ENCODE measurements at regions not wholly inside any gene's neighbourhood (a gene's known extent, or its start where the extent isn't known, plus 50 kb on each side); places are given as distances from the start of the nearest gene placed in this dataset.

DNA sequence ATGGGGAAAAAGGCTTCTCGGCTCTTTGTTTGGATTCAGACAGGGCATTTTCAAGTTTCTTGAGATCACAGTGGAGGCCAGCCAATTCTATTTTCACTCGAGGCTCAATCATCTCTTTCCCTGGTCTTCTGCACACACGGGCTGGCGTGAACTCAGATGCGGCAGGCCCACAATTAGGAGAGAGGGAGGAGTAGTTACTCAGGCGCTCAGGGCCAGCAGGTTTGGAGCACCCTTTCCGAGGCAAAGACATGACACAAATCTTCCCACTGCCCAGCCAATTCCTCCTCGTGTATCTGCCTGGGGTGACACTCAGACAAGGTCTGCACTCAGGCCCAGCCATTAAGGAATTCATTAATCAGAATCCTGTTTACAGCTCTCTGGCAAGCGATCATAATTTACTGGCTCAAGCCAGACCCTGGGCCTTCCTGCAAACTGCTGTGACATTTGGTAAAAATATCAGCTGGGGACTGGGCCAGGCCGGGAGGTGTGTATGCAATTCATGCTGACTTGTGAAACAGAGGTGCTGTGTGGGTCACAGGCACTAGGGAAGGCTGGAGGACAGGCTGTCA lies 68.1 kb upstream of the TLE3 start:
- Histone ChIP-seq H3K36me3 (ENCODE audit: control insufficient read depth, insufficient read depth, low read length) (no peaks in the 10 kb centered on the region), H3K9me3 (ENCODE audit: control insufficient read depth, insufficient read depth, low read depth, low read length) (no peaks in the 10 kb centered on the region), H3K4me1 (ENCODE audit: control insufficient read depth, extremely low read depth, insufficient read depth, low read length) (peaks cover 2% of the 10 kb centered on the region), H4K20me1 (ENCODE audit: control insufficient read depth, extremely low read depth, insufficient read depth, low read length) (no peaks in the 10 kb centered on the region), H3K4me2 (ENCODE audit: extremely low read depth, insufficient read depth, low read length) (no peak overlapping the region), H3K27me3 (ENCODE audit: control insufficient read depth, insufficient read depth, low read length) (peaks cover 2% of the 10 kb centered on the region), H3K4me3 (replicated peaks in 1 of 4; ENCODE audit: control extremely low read depth in 1 of 4, insufficient read depth in 1 of 4, low read depth in 3 of 4, low read length in 4 of 4) (no peak overlapping the region), H2AFZ (ENCODE audit: low read length) (no peak overlapping the region), H3K9ac (ENCODE audit: insufficient read depth, low read length) (no peak overlapping the region), H3K79me2 (ENCODE audit: control insufficient read depth, insufficient read depth, low read length) (no peaks in the 10 kb centered on the region), H3K27ac (ENCODE audit: insufficient read depth, low read length) (no peak overlapping the region)
- TF ChIP-seq EZH2 (IDR thresholded peaks at IDR 0.05; ENCODE audit: low read length, missing control alignments) (no peak), CTCF (conservative IDR thresholded peaks at IDR 0.05 in 1 of 2, IDR thresholded peaks at IDR 0.05 in 1 of 2; ENCODE audit: low read depth in 1 of 2, low read length in 2 of 2) (no peak)
- DNase-seq (ENCODE audit: low read depth in 2 of 2), result peak; percentile 15 to 44

DNA sequence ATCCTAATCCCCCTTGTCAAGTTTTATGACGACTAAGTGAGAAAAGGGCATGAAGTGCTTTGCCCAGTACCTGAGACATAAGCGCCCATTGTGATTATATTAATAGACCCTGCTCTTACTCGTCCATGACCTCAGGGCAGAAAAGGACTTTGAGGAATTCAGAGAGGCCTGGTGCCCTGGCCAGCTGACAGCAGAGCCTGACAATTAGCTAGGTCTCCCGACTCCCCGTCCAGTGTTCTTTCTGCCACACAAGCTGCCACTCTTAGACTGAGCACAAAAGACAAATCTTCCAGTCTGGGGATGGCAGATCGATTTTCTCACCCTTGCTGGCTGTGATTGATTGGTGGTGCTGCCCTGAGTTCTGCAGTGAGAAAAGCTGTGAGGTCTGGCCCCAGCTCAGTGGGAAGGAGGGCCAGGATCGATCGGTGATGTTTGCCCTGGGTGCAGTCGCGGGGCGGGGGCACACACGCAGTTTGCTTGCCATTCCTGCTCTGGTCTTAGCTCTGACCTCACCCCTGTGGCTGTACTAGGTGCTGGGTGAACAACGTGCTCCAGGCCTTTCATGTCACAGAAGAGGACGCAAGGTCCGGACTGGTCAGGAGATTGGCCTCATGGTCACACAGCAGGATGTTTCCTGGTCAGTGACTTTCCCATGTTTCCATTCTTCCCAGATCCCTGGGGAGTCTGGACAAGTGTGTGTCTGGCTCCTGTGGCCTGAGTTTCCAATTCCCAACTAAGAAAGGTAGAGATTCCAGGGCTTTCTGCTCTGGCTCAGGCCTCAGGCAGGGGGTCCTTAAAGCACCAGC lies 67.4 kb upstream of the TLE3 start:
- TF ChIP-seq EZH2 (IDR thresholded peaks at IDR 0.05; ENCODE audit: low read length, missing control alignments) (no peak), CTCF (conservative IDR thresholded peaks at IDR 0.05 in 1 of 2, IDR thresholded peaks at IDR 0.05 in 1 of 2; ENCODE audit: low read depth in 1 of 2, low read length in 2 of 2) (no peak)
- Histone ChIP-seq H3K27me3 (ENCODE audit: control insufficient read depth, insufficient read depth, low read length) (no peaks in the 10 kb centered on the region), H3K9me3 (ENCODE audit: control insufficient read depth, insufficient read depth, low read depth, low read length) (no peaks in the 10 kb centered on the region), H3K27ac (ENCODE audit: insufficient read depth, low read length) (no peak overlapping the region), H3K36me3 (ENCODE audit: control insufficient read depth, insufficient read depth, low read length) (no peaks in the 10 kb centered on the region), H3K9ac (ENCODE audit: insufficient read depth, low read length) (no peak overlapping the region), H3K4me2 (ENCODE audit: extremely low read depth, insufficient read depth, low read length) (no peak overlapping the region), H2AFZ (ENCODE audit: low read length) (no peak overlapping the region), H3K4me1 (ENCODE audit: control insufficient read depth, extremely low read depth, insufficient read depth, low read length) (peaks cover 5% of the 10 kb centered on the region), H3K79me2 (ENCODE audit: control insufficient read depth, insufficient read depth, low read length) (no peaks in the 10 kb centered on the region), H4K20me1 (ENCODE audit: control insufficient read depth, extremely low read depth, insufficient read depth, low read length) (no peaks in the 10 kb centered on the region), H3K4me3 (replicated peaks in 1 of 4; ENCODE audit: control extremely low read depth in 1 of 4, insufficient read depth in 1 of 4, low read depth in 3 of 4, low read length in 4 of 4) (no peak overlapping the region)
- DNase-seq (ENCODE audit: low read depth in 2 of 2), result no peak

DNA sequence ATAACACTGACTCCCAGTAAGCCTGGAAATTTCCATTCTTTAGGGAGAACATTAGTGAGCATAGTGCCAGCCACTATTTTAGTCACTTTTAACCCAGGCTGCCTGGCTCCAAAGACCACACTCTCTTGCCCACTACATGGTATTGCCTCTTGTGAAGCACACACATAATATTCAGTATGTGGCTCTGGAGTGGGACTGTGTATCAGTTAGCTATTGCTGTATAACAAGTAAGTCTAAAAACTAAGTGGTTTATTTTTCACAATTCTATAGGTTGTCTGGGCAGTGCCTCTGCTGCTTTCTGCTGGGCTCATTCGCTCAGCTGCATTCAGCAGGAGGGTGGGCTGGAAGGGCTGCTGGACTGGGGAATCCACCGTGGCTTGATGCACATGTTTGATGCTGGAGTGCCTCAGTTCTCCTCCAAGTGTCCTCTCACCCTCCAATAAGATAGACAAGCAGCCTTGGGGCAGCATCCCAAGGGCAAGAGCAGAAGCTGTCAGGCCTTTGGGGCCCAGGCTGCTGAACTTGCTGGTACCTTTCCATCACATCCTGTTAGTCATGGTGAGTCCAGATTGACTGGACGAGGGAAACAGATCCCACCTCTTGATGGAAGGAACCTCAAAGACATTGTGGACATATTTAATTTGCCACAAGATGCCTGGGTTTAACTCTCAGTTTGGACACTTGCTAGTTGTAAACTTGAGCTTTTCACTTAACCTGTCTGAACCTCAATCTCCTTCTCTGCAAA lies 66.6 kb upstream of the TLE3 start:
- no peak for DNase-seq (ENCODE audit: low read depth in 2 of 2)
- H3K4me2 ChIP-seq (ENCODE audit: extremely low read depth, insufficient read depth, low read length), result no peak overlapping the region
- H3K27me3 ChIP-seq (ENCODE audit: control insufficient read depth, insufficient read depth, low read length), result no peaks in the 10 kb centered on the region
- H3K27ac ChIP-seq (ENCODE audit: insufficient read depth, low read length), result no peak overlapping the region
- no peak overlapping the region for H3K9ac ChIP-seq (ENCODE audit: insufficient read depth, low read length)
- H3K79me2 ChIP-seq (ENCODE audit: control insufficient read depth, insufficient read depth, low read length), result no peaks in the 10 kb centered on the region
- no peak overlapping the region for H3K4me3 ChIP-seq (replicated peaks in 1 of 4; ENCODE audit: control extremely low read depth in 1 of 4, insufficient read depth in 1 of 4, low read depth in 3 of 4, low read length in 4 of 4)
- no peaks in the 10 kb centered on the region for H3K36me3 ChIP-seq (ENCODE audit: control insufficient read depth, insufficient read depth, low read length)
- H3K4me1 ChIP-seq (ENCODE audit: control insufficient read depth, extremely low read depth, insufficient read depth, low read length), result peaks cover 5% of the 10 kb centered on the region
- H3K9me3 ChIP-seq (ENCODE audit: control insufficient read depth, insufficient read depth, low read depth, low read length), result no peaks in the 10 kb centered on the region
- no peak for TF ChIP-seq CTCF (conservative IDR thresholded peaks at IDR 0.05 in 1 of 2, IDR thresholded peaks at IDR 0.05 in 1 of 2; ENCODE audit: low read depth in 1 of 2, low read length in 2 of 2)
- no peak for TF ChIP-seq EZH2 (IDR thresholded peaks at IDR 0.05; ENCODE audit: low read length, missing control alignments)
- no peak overlapping the region for H2AFZ ChIP-seq (ENCODE audit: low read length)
- no peaks in the 10 kb centered on the region for H4K20me1 ChIP-seq (ENCODE audit: control insufficient read depth, extremely low read depth, insufficient read depth, low read length)
